ES-I3 (cell line): ENCODE measurements at regions not wholly inside any gene's neighbourhood (a gene's known extent, or its start where the extent isn't known, plus 50 kb on each side); places are given as distances from the start of the nearest gene placed in this dataset.
"Not testable (repeated sequence)": the region's sequence is repeated elsewhere in the genome, so short reads cannot be mapped to it uniquely, and the experiment has no call there.

Experiments
- H3K36me3 ChIP-seq: 2 replicates; pipeline ENCODE4 v1.6.1; 2013; ENCODE audit warnings: mild to moderate bottlenecking, low read length, control low read depth, moderate library complexity; ENCODE audit not compliant: insufficient read depth
- H3K4me1 ChIP-seq: 2 replicates; pipeline ENCODE4 v1.6.1; 2013; ENCODE audit warnings: mild to moderate bottlenecking, control low read depth, low read length; ENCODE audit not compliant: insufficient read depth
- H3K9ac ChIP-seq: 2 replicates; pipeline ENCODE4 v1.6.1; 2013; ENCODE audit warnings: low read depth, mild to moderate bottlenecking, low read length, moderate library complexity
- H3K9me3 ChIP-seq: 2 replicates; pipeline ENCODE4 v1.6.1; 2013; ENCODE audit warnings: mild to moderate bottlenecking, low read length, moderate library complexity; ENCODE audit not compliant: control insufficient read depth, insufficient read depth

DNA sequence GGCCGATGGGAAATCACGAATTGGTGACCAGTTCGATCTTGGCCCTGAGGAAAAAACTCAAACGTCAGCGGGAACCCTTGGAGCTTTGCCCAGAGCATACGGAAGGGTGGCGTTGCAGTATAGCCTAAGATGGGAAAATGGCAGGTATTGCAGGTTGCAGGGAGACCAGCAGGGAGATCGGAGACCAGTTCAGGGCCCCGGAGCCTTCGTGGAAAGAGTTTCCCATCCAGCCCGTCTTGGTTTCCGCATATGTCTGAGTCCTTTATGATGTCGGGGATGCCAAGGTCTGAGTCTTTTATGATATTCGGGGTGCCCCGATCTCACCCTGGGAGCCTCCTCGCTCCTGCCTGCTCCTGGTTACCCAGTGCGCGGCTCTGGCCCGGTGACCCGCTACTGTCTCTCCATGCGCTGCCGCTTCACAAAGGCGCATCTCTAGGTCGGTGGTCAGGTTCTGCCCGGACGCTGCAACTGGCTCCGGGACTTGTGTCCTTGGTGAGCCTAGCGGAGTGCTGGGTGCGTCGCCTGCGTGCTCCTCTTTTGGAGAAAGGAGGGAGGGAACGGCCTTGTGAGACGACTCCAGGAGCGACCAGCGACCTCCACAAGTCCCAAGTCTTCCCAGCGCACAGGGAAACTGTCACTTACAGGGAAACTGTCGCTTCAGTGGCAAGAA is 94.2 kb downstream of the PRKAB2 start:
- Histone ChIP-seq H3K4me1 (no peaks in the 10 kb centered on the region), H3K36me3 (no peaks in the 10 kb centered on the region), H3K9me3 (no peaks in the 10 kb centered on the region; the same call in 1 of the 2 replicates), H3K9ac (no peak overlapping the region)

DNA sequence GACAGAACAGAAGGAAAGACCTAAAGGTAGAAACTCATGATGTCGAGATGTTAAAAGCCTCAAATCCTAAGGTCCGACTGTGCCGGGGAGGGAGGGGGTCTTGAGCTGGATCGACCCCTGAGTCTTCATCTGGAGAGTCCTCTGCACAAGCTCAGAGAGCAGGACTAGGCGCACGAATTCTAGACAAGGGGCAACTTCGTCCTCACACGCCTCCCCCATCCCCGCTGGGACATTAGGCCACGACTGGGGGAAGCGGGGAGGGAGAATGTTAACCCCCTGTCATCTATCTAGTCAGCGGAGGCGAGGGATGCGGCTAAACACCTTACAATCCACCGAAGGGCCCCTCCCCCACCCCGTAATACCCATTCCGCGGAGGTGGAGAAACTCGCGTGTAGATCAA is 94.7 kb downstream of the PRKAB2 start:
- no peaks in the 10 kb centered on the region for H3K4me1 ChIP-seq
- H3K9me3 ChIP-seq = no peaks in the 10 kb centered on the region; the same call in 1 of the 2 replicates
- no peak overlapping the region for H3K9ac ChIP-seq
- H3K36me3 ChIP-seq = no peaks in the 10 kb centered on the region

DNA sequence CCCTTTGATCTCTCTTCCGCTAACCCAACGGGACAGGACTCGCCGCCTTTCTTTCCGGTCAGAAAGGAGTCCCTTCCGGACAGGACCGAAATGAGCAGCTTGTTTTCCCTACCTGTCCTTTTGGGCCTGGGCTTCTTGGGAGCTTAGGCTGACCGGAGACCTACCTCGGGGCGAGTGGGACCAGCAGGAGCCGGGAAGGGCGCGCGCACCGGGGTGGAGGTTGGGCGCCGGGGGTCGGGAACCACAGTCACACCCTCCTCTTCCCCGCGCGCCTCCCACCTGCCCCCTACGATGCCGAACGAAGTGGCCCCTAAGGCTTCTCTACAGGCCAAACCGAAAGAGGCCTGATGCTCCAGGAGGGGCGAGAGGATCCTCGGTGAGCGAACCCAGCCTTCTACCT is 95.2 kb downstream of the PRKAB2 start:
- Histone ChIP-seq H3K9me3 (no peaks in the 10 kb centered on the region; the same call in 1 of the 2 replicates), H3K9ac (no peak overlapping the region), H3K36me3 (no peaks in the 10 kb centered on the region)

GRCh38 chr1:147076442-147076841 is 95.8 kb downstream of the PRKAB2 start:
- Histone ChIP-seq H3K4me1 (no peaks in the 10 kb centered on the region), H3K9ac (no peak overlapping the region), H3K9me3 (no peaks in the 10 kb centered on the region; the same call in 1 of the 2 replicates), H3K36me3 (no peaks in the 10 kb centered on the region)

More for the DNA sequence above, 95.2 kb downstream of the PRKAB2 start:
- no peaks in the 10 kb centered on the region for H3K4me1 ChIP-seq

DNA sequence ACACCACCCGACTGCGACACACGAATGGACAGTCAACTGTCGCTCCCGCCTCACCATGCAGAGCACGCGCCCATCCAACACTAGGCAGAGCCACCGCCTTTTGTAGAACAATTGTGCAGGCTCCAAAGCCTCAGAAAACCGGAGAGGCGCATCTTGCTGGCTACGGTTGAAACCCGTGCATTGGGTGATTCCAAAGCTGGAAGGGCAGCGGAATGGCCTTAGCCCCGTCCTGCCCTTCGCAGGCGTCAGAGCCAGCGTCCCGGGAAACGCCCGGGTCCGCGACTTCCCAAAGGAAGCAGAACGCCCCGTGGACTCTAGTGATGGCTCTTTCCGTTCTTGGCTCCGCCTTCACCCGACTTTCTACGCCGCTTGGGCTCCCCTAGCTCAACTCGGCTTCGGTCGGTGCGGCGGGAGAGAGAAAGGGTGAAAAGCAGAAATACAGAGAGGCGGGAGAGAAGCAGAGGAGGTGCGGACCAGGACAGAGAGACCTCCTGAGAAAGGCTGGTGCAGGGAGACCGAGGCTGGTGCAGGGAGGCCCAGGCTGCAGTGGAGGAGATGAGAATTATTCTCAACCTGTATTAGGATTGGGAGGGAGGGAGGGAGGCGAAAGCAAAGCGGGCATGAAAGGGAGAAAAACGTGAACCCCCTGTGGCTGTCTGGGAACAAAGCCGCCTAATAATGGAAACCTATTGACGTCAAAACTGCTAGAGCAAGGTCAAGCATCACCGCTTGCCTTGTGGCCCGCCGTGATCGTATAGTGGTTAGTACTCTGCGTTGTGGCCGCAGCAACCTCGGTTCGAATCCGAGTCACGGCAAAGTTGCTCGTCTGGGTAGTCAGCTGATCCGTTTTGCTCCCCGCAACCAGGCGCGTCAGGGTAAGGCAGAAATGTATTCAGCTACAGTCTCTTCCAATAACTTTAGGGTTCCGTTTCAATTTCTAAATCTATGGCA is 99.5 kb downstream of the PRKAB2 start:
- H3K4me1 ChIP-seq = no peaks in the 10 kb centered on the region
- peak overlapping the region; percentile 71; the same call in 1 of the 2 replicates for H3K9ac ChIP-seq
- no peaks in the 10 kb centered on the region for H3K36me3 ChIP-seq
- no peaks in the 10 kb centered on the region; the same call in 1 of the 2 replicates for H3K9me3 ChIP-seq

DNA sequence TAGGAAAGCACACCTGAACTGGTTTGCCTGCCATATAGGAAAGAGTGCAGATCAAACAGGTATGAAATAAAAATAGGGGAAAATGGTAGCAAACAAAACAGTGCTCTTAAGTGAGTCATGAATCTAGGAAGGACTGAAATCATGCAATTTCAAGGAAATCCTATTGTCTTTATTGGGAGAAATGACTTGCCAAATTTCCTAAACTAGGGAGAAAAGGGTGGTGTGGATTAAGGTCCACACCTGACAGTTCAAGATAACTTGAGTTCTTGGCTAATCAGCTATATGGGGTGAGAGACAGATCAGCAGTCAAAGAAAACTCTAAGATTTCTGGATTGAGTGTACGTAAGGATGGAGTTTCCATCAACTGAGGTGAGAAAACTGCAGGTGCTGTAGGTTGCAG is 101.1 kb downstream of the PRKAB2 start:
- no peaks in the 10 kb centered on the region for H3K4me1 ChIP-seq
- no peaks in the 10 kb centered on the region for H3K9me3 ChIP-seq
- no peaks in the 10 kb centered on the region for H3K36me3 ChIP-seq
- no peak overlapping the region for H3K9ac ChIP-seq

GRCh38 chr1:147062956-147063355 is 109.3 kb downstream of the PRKAB2 start:
- no peaks in the 10 kb centered on the region for H3K4me1 ChIP-seq
- no peak overlapping the region for H3K9ac ChIP-seq
- no peaks in the 10 kb centered on the region for H3K36me3 ChIP-seq
- no peaks in the 10 kb centered on the region for H3K9me3 ChIP-seq

- H3K9me3 ChIP-seq, H3K36me3 ChIP-seq, H3K9ac ChIP-seq, H3K4me1 ChIP-seq: not testable (repeated sequence)
These were observed 110.4 kb downstream of the PRKAB2 start for GRCh38 chr1:147061880-147062279.

DNA sequence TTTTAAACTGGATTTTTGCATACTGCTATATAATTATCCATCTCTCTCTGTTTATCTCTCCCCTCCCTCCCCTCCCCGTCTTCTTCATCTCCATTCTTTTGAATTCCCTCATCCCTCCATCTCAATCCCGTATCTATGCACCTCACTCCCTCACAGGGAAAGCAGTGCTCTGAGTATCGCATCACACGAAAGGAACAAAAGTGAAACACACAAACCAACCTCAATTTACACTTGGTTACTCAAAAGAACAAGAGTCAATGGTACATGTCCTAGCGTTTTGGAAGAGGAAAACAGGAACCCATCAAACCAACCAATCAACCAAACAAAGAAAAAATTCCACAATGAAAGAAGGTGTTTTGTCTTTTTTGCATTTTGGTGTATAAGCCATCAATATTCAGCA is 115.1 kb downstream of the NBPF12 start:
- Histone ChIP-seq H3K36me3 (no peaks in the 10 kb centered on the region), H3K9ac (no peak overlapping the region), H3K4me1 (no peaks in the 10 kb centered on the region), H3K9me3 (no peaks in the 10 kb centered on the region)

GRCh38 chr1:147052677-147053076 is 114.6 kb downstream of the NBPF12 start:
- Histone ChIP-seq H3K4me1 (no peaks in the 10 kb centered on the region), H3K36me3 (no peaks in the 10 kb centered on the region), H3K9me3 (no peaks in the 10 kb centered on the region), H3K9ac (no peak overlapping the region)

DNA sequence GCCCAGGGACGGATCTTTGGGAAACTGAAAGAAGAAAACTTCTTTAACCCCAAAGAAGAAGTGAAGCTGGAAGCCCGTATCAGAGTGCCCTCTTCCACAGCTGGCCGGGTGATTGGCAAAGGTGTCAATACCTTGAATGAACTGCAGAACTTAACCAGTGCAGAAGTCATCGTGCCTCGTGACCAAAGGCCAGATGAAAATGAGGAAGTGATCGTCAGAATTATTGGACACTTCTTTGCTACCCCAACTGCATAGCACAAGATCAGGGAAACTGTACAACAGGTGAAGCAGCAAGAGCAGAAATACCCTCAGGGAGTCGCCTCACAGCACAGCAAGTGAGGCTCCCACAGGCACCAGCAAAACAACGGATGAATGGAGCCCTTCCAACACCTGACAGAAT is 114.0 kb downstream of the NBPF12 start:
- no peaks in the 10 kb centered on the region for H3K9me3 ChIP-seq
- H3K9ac ChIP-seq = no peak overlapping the region
- no peaks in the 10 kb centered on the region for H3K36me3 ChIP-seq
- H3K4me1 ChIP-seq = no peaks in the 10 kb centered on the region

- Histone ChIP-seq H3K36me3 (no peaks in the 10 kb centered on the region), H3K9ac (no peak overlapping the region), H3K9me3 (no peaks in the 10 kb centered on the region), H3K4me1 (no peaks in the 10 kb centered on the region)
These were observed 113.0 kb downstream of the NBPF12 start for GRCh38 chr1:147051136-147051535.

DNA sequence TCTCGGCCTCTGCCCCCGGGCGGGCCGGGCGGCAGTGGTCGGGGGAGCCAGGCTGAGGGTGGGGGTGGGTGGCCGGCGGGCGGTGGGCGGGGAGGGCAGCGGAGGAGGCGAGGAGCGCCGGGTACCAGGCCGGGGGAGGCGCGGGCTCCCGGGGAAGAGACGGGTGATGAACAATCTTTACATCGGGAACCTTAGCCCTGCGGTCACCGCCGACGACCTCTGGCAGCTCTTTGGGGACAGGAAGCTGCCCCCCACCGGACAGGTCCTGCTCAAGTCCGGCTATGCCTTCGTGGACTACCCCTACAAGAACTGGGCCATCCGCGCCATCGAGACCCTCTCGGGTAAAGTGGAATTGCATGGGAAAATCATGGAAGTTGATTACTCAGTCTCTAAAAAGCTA is 112.5 kb downstream of the NBPF12 start:
- no peaks in the 10 kb centered on the region for H3K36me3 ChIP-seq
- H3K9me3 ChIP-seq = no peaks in the 10 kb centered on the region
- no peaks in the 10 kb centered on the region for H3K4me1 ChIP-seq
- no peak overlapping the region for H3K9ac ChIP-seq

DNA sequence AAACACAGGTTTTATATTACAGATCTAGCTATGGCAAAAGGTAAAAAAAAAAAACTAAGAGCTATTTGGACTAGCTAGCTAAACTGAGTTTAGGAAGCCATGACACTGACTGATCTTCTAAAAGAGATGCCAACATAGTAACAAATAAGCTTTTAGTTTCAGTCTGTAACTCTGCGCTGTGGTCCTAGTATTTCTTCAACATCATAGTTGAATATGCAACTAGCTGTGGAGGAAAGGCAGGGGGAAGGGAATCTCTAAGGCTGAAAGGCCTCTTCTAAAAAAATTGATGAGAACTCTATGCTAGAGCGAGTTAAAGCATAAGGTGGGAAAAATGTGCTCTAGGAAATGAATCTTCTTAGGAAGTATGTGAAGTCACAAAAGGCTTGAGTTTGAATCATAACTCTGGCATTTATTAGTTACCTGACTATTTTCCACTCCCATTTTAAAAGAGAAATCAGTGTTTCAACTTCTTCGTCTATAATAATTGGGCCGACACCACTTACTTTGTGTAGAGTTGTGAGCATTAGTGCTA is 108.8 kb downstream of the NBPF12 start:
- not testable (repeated sequence) for H3K9me3 ChIP-seq, H3K36me3 ChIP-seq, H3K9ac ChIP-seq, H3K4me1 ChIP-seq
